A673 (cell line): ENCODE measurements at regions not wholly inside any gene's neighbourhood (a gene's known extent, or its start where the extent isn't known, plus 50 kb on each side); places are given as distances from the start of the nearest gene placed in this dataset.

Experiments used
- CTCF ChIP-seq: fragments of 300-800, 200-600 bp; sonication (generic); conservative IDR thresholded peaks from 2 replicates; pipeline ENCODE4 v1.5.1; 2017; ENCODE audit warnings: low read depth, mild to moderate bottlenecking, antibody characterized with exemption, low read length, moderate library complexity, mixed read lengths
- EZH2 ChIP-seq: fragments of 200-600 bp; sonication (generic); IDR thresholded peaks from 2 replicates; pipeline ENCODE4 v1.6.1; 2017; ENCODE audit warnings: borderline replicate concordance, low read depth, mild to moderate bottlenecking, mixed read lengths, antibody characterized with exemption, low read length; ENCODE audit not compliant: poor library complexity, severe bottlenecking

GRCh38 chr5:93100976-93101375 lies 480.0 kb downstream of the NR2F1-AS1 start:
- TF ChIP-seq CTCF (no peak), EZH2 (no peak)
